WTC11 (cell line): ENCODE measurements at regions not wholly inside any gene's neighbourhood (a gene's known extent, or its start where the extent isn't known, plus 50 kb on each side); places are given as distances from the start of the nearest gene placed in this dataset.

Experiments used
- SP1 ChIP-seq: sonication (generic); formaldehyde crosslinking; conservative IDR thresholded peaks from 2 replicates; pipeline ENCODE4 v1.8.1; 2022; ENCODE audit warnings: missing genetic modification reagents
- TEAD1 ChIP-seq: sonication (generic); formaldehyde crosslinking; IDR thresholded peaks from 2 replicates; pipeline ENCODE4 v1.8.0; 2022; ENCODE audit warnings: mild to moderate bottlenecking, missing genetic modification reagents
- TF ChIP-seq, protein P1 (sequence below): sonication (generic); formaldehyde crosslinking; IDR thresholded peaks from 2 replicates; pipeline ENCODE4 v1.8.0; 2023; ENCODE audit warnings: mild to moderate bottlenecking, missing genetic modification reagents
- TF ChIP-seq, protein P2 (sequence below): fragments of 200-600 bp; IDR thresholded peaks from 2 replicates; pipeline ENCODE4 v1.8.0; 2022; ENCODE audit warnings: antibody characterized with exemption

GRCh38 chr16:34801875-34802274 is 1342.5 kb downstream of the TP53TG3F start:
- TF ChIP-seq, protein P1, sequence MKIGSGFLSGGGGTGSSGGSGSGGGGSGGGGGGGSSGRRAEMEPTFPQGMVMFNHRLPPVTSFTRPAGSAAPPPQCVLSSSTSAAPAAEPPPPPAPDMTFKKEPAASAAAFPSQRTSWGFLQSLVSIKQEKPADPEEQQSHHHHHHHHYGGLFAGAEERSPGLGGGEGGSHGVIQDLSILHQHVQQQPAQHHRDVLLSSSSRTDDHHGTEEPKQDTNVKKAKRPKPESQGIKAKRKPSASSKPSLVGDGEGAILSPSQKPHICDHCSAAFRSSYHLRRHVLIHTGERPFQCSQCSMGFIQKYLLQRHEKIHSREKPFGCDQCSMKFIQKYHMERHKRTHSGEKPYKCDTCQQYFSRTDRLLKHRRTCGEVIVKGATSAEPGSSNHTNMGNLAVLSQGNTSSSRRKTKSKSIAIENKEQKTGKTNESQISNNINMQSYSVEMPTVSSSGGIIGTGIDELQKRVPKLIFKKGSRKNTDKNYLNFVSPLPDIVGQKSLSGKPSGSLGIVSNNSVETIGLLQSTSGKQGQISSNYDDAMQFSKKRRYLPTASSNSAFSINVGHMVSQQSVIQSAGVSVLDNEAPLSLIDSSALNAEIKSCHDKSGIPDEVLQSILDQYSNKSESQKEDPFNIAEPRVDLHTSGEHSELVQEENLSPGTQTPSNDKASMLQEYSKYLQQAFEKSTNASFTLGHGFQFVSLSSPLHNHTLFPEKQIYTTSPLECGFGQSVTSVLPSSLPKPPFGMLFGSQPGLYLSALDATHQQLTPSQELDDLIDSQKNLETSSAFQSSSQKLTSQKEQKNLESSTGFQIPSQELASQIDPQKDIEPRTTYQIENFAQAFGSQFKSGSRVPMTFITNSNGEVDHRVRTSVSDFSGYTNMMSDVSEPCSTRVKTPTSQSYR (CRISPR knock-in tag), result no peak
- TF ChIP-seq, protein P2, sequence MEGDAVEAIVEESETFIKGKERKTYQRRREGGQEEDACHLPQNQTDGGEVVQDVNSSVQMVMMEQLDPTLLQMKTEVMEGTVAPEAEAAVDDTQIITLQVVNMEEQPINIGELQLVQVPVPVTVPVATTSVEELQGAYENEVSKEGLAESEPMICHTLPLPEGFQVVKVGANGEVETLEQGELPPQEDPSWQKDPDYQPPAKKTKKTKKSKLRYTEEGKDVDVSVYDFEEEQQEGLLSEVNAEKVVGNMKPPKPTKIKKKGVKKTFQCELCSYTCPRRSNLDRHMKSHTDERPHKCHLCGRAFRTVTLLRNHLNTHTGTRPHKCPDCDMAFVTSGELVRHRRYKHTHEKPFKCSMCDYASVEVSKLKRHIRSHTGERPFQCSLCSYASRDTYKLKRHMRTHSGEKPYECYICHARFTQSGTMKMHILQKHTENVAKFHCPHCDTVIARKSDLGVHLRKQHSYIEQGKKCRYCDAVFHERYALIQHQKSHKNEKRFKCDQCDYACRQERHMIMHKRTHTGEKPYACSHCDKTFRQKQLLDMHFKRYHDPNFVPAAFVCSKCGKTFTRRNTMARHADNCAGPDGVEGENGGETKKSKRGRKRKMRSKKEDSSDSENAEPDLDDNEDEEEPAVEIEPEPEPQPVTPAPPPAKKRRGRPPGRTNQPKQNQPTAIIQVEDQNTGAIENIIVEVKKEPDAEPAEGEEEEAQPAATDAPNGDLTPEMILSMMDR, result no peak
- TF ChIP-seq SP1 (CRISPR knock-in tag), result no peak
- no peak for TF ChIP-seq TEAD1 (CRISPR knock-in tag)
